ENCODE measurements at regions not wholly inside any gene's neighbourhood (a gene's known extent, or its start where the extent isn't known, plus 50 kb on each side); places are given as distances from the start of the nearest gene placed in this dataset.

- no peak for DNase-seq (ENCODE audit: low read depth)
- TF ChIP-seq, protein P1, sequence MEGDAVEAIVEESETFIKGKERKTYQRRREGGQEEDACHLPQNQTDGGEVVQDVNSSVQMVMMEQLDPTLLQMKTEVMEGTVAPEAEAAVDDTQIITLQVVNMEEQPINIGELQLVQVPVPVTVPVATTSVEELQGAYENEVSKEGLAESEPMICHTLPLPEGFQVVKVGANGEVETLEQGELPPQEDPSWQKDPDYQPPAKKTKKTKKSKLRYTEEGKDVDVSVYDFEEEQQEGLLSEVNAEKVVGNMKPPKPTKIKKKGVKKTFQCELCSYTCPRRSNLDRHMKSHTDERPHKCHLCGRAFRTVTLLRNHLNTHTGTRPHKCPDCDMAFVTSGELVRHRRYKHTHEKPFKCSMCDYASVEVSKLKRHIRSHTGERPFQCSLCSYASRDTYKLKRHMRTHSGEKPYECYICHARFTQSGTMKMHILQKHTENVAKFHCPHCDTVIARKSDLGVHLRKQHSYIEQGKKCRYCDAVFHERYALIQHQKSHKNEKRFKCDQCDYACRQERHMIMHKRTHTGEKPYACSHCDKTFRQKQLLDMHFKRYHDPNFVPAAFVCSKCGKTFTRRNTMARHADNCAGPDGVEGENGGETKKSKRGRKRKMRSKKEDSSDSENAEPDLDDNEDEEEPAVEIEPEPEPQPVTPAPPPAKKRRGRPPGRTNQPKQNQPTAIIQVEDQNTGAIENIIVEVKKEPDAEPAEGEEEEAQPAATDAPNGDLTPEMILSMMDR (IDR thresholded peaks at IDR 0.05; ENCODE audit: insufficient read depth, low read depth, low read length, missing control alignments) = no peak
- H3K4me3 ChIP-seq (ENCODE audit: low read length) = no peak overlapping the region
These were observed 67.3 kb upstream of the TSHZ2 start for GRCh38 chr20:52904837-52905236.

- DNase-seq (ENCODE audit: low read depth) = no peak
- no peak overlapping the region for H3K4me3 ChIP-seq (ENCODE audit: low read length)
- TF ChIP-seq, protein P1 (IDR thresholded peaks at IDR 0.05; ENCODE audit: insufficient read depth, low read depth, low read length, missing control alignments) = no peak
These were observed 73.0 kb upstream of the TSHZ2 start for GRCh38 chr20:52899041-52899608.

DNA sequence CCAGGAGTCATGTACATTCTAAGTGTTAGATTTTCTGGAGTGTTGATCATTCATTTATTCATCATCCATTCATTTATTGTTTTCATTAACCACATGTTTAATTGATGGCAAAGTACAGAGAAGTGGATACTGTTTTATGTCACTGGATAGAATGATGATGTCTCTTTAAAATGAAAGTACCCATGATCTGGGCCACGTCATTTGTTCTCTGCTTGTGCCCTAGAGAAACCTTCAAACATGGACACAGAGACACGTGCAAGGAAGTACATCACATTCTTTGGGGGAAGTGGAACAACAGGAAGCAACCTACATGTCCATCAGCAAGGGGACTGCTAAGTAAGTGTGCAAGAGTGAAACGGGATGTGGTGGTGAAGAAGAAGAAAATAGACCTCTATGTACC is 75.8 kb upstream of the TSHZ2 start:
- no peak overlapping the region for H3K4me3 ChIP-seq (ENCODE audit: low read length)
- TF ChIP-seq, protein P1 (IDR thresholded peaks at IDR 0.05; ENCODE audit: insufficient read depth, low read depth, low read length, missing control alignments) = no peak
- DNase-seq (ENCODE audit: low read depth) = no peak

DNA sequence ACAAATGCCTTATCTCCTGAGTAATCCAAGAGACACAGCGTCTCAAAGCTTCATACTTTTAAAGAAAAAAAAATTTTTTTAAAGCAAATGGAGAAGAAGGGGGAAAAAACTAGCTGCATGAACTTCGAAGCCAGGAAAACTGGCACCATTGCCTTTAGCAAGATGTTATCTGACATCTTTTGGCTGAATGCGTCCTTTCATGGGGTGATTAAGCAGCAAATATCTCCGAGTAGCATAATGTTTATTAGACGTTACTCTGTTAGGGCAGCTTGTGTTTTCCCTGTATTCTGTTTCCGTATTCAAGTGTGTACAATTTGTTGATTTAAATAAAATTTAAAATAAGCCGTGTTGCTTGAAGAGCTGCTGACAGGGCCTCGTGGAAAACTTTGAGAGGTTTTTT is 76.5 kb upstream of the TSHZ2 start:
- H3K4me3 ChIP-seq (ENCODE audit: low read length) = no peak overlapping the region
- no peak for DNase-seq (ENCODE audit: low read depth)
- TF ChIP-seq, protein P1 (IDR thresholded peaks at IDR 0.05; ENCODE audit: insufficient read depth, low read depth, low read length, missing control alignments) = no peak

DNA sequence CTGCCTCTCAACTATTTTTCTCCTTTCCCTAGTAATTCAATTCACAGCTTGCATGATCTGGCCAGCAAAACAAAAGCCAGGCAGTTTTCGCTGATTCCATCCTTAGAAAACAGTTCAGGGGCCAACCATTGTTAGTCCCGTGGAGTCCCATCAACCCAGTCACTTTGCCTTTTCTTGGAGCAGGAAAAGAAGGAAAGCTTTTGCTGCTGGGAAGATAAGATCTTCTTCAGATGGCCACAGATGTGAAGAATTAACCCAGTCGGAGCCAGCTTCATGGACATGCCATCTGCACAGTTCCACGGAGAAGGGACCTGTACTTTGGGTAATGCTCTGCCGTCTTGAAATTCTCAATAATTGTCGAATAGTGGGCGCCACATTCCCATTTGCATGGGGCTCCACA is 76.9 kb upstream of the TSHZ2 start:
- no peak for DNase-seq (ENCODE audit: low read depth)
- H3K4me3 ChIP-seq (ENCODE audit: low read length) = no peak overlapping the region
- TF ChIP-seq, protein P1 (IDR thresholded peaks at IDR 0.05; ENCODE audit: insufficient read depth, low read depth, low read length, missing control alignments) = no peak

DNA sequence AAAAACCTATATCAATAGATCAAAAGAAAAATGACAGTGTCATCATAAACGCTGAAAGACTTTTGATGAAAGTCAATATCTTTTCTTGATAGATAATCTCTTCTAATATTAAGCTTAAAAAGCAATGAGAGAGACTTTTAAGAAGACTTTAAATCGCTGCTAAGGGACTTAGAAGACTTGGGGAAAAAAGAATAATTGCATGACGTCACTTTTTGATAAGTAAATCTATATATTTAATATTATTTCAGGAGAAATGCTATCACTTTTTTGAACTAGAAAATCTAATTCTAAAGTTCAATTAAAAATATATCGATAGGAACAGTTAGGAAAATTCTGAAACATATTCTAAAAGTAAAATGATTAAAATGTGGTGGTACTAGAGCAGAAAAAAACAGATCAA is 78.7 kb upstream of the TSHZ2 start:
- no peak for DNase-seq (ENCODE audit: low read depth)
- TF ChIP-seq, protein P1 (IDR thresholded peaks at IDR 0.05; ENCODE audit: insufficient read depth, low read depth, low read length, missing control alignments) = no peak
- H3K4me3 ChIP-seq (ENCODE audit: low read length) = no peak overlapping the region

- no peak overlapping the region for H3K4me3 ChIP-seq (ENCODE audit: low read length)
- TF ChIP-seq, protein P1 (IDR thresholded peaks at IDR 0.05; ENCODE audit: insufficient read depth, low read depth, low read length, missing control alignments) = no peak
- no peak for DNase-seq (ENCODE audit: low read depth)
These were observed 80.1 kb upstream of the TSHZ2 start for GRCh38 chr20:52892023-52892422.

Measured in epithelial cell of esophagus (primary cell).